ENCODE measurements at regions not wholly inside any gene's neighbourhood (a gene's known extent, or its start where the extent isn't known, plus 50 kb on each side); places are given as distances from the start of the nearest gene placed in this dataset.

- TF ChIP-seq CTCF (IDR thresholded peaks at IDR 0.05 in 4 of 5, conservative IDR thresholded peaks at IDR 0.05 in 1 of 5), result no peak
- no peak for TF ChIP-seq POLR2A (IDR thresholded peaks at IDR 0.05)
These were observed 1668.2 kb upstream of the SLC39A10 start for GRCh38 chr2:193988784-193989183.
